DMS114 treated with DMSO at 0.1 percent for 48 hours (cell line): ENCODE measurements at regions not wholly inside any gene's neighbourhood (a gene's known extent, or its start where the extent isn't known, plus 50 kb on each side); places are given as distances from the start of the nearest gene placed in this dataset.

Experiments used
- DNase-seq: peaks from one replicate; lab custom pipeline; 2025; ENCODE audit not compliant: unreplicated experiment; lab: John Stamatoyannopoulos, UW

DNA sequence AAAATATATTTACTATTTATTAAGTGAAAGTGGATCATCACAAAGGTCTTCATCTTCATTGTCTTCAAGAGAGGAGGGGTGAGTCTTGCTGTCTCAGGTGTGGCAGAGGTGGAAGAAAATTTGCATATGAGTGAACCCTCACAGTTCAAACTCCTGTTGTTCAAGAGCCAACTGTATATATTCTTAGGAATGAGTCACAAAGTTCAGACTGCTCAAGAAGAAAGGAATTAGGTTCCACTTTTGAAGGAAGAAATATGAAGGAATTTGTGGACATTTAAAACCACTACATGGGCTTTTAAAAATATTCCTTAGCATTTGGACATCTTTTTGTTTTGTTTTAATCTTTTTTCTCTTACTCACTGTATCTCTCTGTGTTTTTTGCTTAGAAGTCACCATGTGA, 212.6 kb downstream of the INSIG2 start:
- DNase-seq = no peak

DNA sequence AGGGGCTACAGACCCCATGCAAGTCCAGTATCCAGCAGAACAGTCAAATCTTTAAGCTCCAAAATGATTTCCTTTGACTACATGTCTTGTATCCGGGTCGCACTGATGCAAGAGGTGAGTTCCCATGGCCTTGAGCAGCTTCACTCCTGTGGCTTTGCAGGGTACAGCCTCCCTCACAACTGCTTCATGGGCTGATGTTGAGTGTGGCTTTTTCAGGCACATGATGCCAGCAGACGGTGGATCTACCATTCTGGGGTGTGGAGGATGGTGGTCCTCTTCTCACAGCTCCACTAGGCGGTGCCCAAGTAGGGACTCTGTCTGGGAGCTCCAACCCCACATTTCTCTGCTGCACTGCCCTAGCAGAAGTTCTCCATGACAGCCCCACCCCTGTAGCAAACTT, 208.4 kb downstream of the INSIG2 start:
- no peak for DNase-seq

DNA sequence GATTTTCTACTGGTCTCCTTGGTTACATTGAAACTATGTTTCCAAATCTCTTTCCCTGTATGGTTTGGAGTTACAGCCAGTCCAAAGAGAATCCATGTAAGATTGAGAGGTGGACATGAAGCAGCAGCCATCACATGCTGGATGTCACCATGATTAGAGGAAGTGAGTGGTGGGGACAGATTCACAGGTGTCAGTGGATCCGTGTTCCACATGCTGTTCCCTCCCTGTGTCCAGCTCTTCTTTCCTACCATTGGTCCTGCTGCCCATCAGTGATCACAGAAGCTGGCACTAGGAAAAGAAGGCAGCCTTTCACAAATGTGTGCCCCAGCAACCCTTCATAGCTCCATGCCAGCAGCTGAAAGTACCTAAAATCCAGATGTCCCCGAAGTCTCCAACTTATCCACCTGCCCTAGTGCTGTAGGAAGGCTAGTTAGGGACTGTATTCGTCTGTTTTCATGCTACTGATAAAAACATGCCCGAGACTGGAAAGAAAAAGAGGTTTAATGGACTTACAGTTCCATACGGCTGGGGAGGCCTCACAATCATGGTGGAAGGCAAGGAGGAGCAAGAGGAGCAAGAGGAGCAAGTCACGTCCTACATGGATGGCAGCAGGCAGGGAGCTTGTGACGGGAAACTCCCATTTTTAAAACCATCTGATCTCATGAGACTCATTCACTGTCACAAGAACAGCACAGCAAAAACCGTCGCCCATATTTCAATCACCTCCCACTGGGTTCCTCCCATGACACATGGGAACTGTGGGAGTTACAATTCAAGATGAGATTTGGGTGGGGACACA, 207.5 kb downstream of the INSIG2 start:
- no peak for DNase-seq

DNA sequence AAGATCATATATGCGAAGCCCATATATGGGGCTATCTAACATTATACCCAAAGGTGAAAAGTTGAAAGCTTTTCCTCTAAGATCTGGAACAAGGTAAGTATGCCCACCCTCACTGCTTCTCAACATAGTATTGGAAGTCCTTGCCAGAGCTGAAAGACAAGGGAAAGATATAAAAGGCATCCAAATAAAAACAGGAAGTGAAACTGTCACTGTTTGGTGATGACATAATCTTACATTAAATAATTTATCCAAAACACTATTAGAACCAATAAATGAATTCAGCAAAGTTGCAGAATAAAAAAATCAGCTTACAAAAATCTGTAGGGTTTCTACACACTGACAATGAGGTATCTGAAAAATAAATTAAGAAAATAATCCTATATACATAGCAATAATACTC, 205.8 kb downstream of the INSIG2 start:
- DNase-seq = no peak

DNA sequence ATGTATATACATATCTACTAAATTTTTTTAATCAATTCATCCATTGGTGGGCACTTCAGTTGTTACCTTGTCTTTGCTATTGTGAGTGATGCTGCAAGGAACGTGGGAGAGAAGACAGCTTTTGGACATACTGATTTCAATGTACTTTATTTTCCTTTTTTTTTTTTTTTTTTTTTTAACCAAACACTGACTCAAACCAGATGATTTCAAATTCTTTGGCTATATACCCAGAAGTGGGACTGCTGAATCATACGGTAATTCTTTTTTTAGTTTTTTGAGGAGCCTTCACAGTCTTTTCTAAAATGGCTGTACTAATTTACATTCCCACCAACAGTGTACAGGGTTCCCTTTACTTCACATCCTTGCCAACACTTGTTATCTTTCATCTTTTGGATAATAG, 204.7 kb downstream of the INSIG2 start:
- DNase-seq = no peak

DNA sequence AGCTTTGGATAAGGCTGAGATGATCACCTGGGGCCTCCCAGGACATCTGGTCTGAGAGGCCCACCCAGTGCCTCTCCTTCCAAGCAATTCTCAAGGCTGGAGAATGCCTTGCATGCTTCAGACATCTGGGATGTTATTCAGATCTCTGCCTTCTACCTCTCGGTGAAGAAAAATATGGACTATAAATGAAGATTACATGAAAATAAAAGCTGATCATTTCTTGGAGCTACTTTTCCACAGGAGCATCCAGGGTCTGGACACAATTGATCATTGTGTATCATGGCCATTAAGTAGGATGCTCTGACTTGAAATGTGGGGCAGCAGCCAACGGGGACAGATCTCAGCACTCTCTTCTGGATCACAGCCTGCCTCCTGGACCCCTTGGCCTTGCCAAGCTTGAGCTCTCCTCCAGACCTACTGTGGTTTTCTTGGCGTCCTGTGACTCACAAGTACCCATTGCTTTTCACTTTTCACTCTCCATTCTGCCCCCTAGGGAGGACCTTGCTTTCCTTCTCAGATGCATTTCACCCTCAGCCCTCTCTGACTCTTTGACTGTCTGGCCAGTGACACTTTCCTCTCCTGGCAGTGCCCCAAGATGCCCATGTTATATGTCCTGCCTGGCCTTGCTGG, 203.1 kb downstream of the INSIG2 start:
- DNase-seq = no peak

DNA sequence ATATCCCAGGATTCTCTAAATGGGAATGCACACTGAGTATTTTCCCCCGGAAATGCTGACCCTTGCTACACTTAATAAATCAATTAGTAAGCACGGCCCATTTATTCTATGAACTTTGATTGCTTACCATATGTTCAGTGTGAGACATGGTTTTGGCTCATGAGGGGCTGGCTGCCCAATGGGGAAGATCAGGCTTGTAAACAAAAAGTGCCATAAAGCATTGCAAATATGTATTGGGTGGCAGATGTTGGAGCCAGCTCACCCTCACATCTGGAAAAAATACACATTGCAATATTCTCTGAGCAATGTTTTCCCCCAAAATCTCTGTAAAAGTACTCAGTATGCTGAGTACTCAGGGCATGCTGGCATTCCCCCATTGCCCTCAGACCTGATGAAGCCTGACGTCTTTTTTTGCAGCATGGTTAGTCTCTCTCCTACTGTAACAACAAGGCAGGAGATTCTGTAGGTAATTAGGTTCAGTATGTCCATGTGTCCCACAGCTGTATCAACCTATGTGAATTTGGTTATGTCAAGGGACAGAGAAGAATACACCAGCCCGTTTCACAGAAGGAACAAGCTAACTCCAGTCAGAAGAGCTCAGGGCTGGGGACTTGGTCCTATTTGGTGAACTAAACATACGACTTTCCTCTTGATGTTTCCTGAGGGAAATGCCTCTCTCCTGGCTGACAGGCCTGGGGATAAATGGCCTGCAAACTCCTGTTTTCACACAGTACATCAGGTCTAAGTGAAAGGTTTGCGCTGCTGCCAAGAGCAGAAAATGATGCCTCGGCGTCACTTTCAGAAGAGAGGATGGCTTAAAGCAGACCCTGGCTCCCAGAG, 202.4 kb downstream of the INSIG2 start:
- DNase-seq = no peak

DNA sequence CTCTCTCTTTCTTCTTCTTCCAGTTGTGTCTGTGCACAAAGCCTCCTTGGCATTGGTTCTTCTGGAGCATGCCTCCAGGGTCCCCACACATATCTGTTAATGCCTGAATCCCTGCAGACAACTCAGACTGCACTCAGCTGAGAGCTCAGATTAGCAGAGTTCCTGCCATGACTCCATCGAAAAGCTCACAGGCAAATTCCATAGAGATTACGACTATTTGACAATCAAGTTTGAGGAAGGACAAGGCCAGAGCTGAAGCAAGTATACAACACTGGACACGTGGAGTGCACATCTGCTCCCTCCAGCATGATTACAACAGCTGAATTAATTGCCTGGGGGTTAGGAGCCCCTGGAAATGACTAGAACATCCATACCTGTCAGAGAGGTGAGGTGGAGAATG, 190.7 kb downstream of the INSIG2 start:
- no peak for DNase-seq

DNA sequence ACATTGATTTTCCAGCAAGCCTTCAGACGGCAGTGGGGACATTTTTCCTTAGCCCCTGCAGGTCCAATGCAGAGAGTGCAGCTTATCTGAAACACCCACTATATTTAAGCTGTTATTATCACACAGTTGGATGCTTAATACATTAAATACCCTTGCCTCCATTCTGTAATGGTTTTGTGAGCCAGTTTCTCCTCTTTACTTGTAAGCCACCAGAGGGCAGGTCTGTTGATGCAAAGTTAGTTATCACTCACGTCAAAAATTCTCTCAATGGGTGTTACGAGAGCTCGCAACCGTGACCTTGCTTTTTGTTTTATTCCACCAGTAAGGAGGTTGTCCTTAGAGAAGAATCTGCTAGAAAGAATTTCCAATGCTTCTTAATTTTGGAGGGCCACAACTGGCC, 189.8 kb downstream of the INSIG2 start:
- DNase-seq = no peak

DNA sequence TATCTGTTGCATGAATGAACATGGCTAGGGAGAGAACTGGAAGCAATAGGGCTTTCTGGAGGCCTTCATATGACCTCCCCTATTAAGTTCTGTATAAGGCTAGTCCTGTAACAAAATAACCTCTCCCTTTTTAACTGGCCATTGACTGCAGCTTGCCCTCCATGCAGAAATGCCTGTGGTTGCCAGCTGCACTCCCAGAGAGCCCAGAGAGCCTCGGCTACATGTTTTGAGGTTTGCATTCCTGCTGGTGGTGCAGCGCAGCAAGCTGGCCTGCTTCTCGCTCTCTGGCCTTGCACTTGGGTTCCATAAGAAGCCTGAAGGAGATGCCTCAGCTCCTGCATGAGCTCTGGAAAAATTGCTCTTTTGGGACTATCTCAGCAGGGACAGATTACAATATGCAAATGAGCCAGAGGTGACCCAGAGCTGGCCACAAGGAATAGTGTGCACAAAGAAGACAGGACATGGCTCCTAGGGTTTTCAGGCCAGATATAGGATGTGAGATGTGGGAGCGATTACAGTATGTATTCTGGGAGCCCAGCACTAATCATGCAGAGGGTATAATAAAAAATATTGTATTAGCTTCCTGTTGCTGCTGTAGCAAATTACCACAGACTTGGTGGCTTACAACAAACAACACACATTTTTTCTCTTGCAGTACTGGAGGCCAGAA, 186.7 kb downstream of the INSIG2 start:
- DNase-seq = no peak

DNA sequence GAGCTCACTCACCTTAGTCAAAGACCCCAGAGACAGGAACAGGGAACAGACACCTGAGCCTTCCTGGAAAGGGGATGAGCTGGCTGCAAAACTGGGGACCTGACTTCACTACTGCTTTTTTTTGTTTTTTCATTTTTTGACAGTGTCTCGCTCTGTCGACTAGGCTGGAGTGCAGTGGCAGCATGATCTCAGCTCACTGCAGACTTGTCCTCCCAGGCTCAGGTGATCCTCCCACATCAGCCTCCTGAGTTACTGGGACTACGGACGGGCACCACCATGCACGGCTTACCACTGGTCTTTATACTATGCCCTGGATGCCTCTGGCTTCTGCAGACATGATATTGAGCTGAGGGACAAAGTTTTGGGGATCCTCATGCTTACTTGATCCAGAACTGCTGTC, 184.1 kb downstream of the INSIG2 start:
- DNase-seq = no peak

DNA sequence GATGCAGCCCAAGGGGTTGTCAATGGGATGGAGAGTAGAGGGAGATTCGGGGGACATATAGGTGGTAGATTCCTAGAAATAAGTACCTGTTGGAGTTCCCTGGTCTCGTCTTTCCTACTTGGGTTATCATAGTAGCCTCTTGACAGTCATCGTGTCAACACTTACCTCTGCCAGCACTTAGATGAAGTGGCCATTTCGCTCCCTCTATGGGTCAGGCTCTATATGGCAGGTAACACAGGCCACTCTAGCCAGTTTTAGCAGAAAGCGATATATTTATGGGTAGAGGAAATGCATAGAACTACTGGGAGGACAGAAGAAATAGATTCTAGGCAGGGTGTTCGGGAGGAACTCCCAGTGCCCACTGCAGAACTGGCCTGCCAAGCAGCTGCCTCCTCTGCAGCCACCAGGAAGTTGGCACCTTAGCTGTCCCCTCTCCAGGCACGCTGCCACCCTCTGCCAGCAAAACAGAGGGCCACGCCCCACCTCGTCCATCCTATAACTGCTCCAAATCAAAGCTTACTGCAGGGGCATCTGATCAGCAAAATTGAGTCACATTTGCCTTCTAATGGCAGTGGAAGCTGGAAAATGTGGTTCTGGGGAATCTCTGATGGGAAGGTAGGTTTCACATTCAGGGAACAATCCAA, 181.3 kb downstream of the INSIG2 start:
- DNase-seq = no peak

DNA sequence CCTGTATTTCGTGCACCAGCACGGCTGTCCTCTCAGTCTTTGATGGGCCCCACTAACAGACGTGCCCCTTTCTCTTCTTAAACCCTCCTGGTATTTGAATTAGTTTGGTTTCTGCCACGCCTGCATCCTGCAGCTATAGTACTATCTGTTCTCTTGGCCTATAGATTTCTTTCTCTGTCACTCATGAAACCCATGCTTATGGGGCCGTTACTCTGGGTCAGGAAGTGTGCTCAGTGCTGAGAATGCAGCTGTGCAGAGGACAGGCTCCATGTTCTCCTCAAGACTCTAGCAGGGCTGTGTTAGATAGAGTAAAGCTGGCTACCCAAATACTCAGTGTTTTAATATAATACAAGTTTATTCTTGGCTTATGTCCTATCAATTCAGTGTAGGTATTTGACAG, 180.0 kb downstream of the INSIG2 start:
- DNase-seq = no peak

DNA sequence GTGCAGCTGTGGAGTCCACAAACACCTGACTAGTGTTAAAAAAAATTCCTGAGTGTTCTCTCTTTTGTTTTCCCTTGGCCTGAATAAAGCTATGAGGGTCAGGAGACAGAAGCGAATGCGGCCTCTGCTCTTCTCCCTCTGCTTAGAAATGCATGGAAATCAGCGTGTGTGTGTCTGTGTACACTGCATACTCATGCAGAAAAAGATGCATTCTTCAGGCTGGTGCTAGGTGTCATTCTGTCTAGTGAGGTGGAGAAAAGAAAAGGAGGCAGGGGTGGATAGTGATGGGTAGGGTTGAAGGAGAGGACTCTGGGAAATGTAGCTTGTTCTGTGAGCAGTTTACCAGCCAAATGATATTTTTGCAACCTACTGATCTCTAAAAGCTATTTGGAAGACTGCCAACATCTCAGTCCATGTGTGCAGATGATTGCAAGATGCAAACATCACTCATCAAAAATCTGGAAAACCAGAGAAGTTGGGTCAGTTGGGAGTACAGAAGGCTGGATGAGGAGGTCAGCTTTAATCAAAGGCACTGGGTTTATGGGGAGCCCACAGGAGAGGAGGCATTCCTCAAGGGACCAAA, 177.7 kb downstream of the INSIG2 start:
- DNase-seq = no peak

DNA sequence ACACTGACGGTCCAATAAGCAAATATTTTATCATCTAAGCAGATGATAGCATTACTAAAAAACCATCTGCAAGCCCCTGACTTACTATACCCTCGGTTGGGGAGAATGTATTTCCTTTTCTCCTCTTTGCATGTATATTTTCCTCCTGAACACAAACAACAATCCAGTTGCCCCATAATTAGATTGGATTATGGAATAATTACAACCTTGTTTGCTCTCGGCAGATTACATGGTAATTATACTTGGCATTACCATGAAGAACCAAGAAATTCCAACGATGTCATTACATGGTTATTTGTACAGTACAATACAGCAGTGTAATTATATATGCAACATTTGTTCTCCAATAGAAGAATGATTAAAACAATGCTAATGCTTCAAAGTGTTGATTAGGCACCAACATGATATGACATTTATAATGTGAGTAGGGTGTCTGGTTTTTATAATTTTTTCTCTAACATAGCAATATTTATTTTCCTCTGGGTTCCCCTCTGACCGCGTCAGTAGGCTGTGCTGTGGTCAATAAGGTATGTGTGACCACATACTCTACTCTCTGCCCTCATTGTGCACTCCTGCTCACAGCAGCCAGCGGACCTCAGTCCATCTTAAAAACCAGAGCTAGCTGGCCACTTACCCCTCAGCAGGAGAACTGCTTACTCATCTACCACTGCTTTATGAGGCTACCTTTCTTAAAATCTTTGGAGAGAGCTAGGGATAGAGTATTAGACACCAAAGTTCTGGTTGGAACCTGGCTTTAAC, 176.1 kb downstream of the INSIG2 start:
- DNase-seq = no peak

DNA sequence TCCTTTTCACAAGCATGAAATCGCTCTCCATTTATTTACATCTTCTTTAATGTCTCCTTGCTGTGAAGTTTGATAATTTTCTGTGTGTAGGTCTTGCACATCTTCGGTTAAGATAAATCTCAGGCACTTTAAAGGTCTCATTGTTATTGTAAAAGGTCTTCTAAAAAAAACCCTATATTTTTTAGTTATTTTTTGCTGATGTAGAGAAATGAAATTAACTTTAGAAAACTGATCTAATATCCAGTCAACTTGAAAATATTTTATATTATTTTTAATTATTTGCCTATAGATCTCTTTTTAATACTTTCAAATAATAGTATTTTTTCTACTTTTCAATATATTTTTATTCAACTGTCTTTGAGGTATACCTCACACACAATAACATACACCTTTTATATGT, 169.4 kb downstream of the INSIG2 start:
- DNase-seq = no peak

DNA sequence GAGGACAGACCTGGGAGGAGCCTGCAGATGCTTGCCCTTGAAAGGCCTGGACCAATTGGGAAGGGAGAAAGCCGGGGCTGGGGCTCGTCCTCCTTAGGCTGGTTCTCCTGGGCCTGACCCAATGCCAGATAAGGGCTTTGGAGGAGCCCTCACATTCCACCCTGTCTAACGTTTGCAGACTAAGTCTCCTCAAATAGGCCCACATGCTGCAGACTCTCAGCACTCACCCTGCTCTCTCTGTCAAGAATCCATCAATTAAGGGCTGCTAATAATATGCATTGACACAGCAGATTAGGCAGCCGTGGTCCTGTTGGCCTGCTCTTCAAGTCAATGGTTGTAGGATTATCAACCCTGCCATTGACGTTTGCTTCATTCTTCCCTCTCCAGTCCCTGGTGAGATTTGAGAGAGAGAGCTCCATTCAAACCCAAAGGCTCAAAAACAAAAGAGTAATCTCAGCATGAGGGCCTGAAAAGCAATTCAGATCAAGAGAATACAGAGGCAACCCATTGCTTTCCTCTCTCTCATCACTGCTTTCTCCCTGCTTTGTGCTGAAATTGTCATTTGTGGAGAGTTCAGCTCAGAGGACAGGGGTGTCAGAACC, 167.6 kb downstream of the INSIG2 start:
- no peak for DNase-seq

DNA sequence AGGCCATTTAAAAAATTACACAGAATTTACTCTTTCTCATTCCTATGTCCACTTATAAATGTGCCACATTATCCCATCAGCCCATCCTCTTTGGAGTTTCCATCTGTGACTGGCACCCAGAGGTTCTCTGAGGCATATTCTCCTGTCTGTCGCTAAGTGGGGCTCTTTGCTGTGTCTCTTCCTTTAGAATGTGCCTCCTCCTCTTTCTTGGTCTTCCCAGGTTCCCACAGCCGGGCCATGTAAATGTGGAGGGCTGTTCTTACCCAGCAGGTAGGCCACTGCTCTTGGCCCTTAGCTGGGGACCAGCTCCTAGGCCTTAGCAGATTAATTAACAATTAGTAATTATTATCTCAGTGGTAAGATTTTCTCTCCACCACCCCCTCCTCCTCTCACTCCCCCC, 167.0 kb downstream of the INSIG2 start:
- no peak for DNase-seq

DNA sequence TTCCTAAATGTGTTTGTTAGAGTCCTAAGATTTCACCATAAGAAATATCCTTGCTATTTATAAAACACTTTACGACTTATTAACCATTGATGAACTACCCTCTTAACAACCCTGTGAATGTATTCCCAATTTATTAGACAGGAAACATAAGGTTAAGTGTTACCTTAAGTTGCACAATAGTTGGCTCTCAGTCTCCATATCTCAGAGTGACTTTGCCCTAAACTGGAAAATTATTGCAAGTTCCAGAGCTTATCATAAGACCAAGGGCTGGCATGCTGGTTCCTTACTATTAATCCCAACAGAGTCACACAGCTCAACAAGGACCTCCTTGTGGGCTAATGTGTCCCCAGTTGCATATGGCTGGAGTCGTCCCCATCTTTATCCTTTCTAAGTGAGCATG, 165.8 kb downstream of the INSIG2 start:
- no peak for DNase-seq
